ENCODE measurements at regions not wholly inside any gene's neighbourhood (a gene's known extent, or its start where the extent isn't known, plus 50 kb on each side); places are given as distances from the start of the nearest gene placed in this dataset.

GRCh38 chr20:24150406-24150805 lies 161.8 kb upstream of the GGTLC1 start:
- TF ChIP-seq, protein P1, sequence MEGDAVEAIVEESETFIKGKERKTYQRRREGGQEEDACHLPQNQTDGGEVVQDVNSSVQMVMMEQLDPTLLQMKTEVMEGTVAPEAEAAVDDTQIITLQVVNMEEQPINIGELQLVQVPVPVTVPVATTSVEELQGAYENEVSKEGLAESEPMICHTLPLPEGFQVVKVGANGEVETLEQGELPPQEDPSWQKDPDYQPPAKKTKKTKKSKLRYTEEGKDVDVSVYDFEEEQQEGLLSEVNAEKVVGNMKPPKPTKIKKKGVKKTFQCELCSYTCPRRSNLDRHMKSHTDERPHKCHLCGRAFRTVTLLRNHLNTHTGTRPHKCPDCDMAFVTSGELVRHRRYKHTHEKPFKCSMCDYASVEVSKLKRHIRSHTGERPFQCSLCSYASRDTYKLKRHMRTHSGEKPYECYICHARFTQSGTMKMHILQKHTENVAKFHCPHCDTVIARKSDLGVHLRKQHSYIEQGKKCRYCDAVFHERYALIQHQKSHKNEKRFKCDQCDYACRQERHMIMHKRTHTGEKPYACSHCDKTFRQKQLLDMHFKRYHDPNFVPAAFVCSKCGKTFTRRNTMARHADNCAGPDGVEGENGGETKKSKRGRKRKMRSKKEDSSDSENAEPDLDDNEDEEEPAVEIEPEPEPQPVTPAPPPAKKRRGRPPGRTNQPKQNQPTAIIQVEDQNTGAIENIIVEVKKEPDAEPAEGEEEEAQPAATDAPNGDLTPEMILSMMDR (conservative IDR thresholded peaks at IDR 0.05; ENCODE audit: low read depth, low read length) = no peak
- no peak for TF ChIP-seq EZH2 (IDR thresholded peaks at IDR 0.05; ENCODE audit: low read length, unreplicated experiment)
